ENCODE measurements at regions not wholly inside any gene's neighbourhood (a gene's known extent, or its start where the extent isn't known, plus 50 kb on each side); places are given as distances from the start of the nearest gene placed in this dataset.

DNA sequence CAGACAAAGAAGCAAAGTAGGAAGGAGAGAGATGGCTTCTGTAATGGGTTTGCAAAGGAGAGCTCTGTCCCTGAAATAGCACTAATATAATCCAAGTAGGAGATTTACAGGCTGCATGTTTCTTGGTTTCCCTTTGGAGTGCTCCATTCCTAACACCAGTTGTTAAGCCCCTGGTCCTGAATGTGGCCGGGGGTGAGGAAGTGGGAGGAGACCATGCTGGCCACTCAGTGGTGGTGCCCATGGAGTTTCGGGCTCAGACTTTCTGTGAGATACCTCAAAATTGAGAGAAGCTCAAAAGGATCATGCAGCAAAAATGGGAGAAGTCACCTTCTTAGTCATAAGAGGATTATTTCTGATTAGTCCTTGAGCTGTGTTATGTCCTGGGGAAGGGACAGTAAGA is 88.5 kb downstream of the DAD1 start:
- H3K4me1 ChIP-seq (ENCODE audit: control insufficient read depth in 4 of 4, insufficient read depth in 4 of 4, low read length in 3 of 4): no peaks in the 10 kb centered on the region
- no peaks in the 10 kb centered on the region for H3K27me3 ChIP-seq (ENCODE audit: control insufficient read depth in 4 of 4, insufficient read depth in 4 of 4, low read length in 3 of 4)
- no peak overlapping the region for H3K27ac ChIP-seq (ENCODE audit: low read depth in 1 of 2, low read length in 2 of 2)
- H3K9me3 ChIP-seq (ENCODE audit: control insufficient read depth in 4 of 4, low read length in 3 of 4): peaks cover 0 to 2% (median 0%) of the 10 kb centered on the region in 4 donors
- no peak overlapping the region for H3K9ac ChIP-seq (ENCODE audit: low read depth in 1 of 2, low read length in 2 of 2)
- WGBS: 68% methylated on average over 2 of the region's 2 CpGs
- no peak for DNase-seq (ENCODE audit: low spot score)
- no peak for TF ChIP-seq HNF4G (IDR thresholded peaks at IDR 0.05)
- no peak for TF ChIP-seq FOXA1 (IDR thresholded peaks at IDR 0.05)
- TF ChIP-seq RAD21 (IDR thresholded peaks at IDR 0.05): no peak
- TF ChIP-seq YY1 (IDR thresholded peaks at IDR 0.05): no peak
- TF ChIP-seq TAF1 (conservative IDR thresholded peaks at IDR 0.05): no peak
- no peak for TF ChIP-seq REST (IDR thresholded peaks at IDR 0.05)
- TF ChIP-seq EGR1 (IDR thresholded peaks at IDR 0.05; ENCODE audit: low read depth in 2 of 2): no peak
- H3K4me3 ChIP-seq (ENCODE audit: low read depth in 1 of 3, low read length in 3 of 3): no peak overlapping the region
- H3K36me3 ChIP-seq (ENCODE audit: control insufficient read depth in 4 of 4, insufficient read depth in 3 of 4, low read depth in 1 of 4, low read length in 3 of 4): no peaks in the 10 kb centered on the region

DNA sequence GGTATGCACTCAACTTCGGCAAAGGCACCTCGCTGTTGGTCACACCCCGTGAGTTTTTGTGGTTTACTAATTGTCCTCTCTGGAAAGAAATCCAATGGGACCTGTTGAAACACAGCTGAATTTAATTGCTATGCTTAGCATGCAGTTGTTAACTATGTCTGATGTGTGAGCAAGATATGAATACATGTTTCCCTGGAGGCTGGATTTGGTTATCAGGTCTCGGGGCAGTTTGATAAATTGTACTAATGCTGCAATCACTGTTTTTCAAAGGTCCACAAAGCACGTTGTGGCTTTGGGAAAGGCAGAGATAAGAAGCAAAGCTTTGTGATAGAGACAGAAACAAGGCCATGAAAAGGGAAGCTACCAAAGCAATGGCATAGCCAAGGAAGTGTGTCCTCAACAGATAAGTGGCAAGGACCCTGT is 91.3 kb downstream of the DAD1 start:
- Histone ChIP-seq H3K4me3 (ENCODE audit: low read depth in 1 of 3, low read length in 3 of 3) (no peak overlapping the region), H3K9me3 (ENCODE audit: control insufficient read depth in 4 of 4, low read length in 3 of 4) (peaks cover 0 to 2% (median 0%) of the 10 kb centered on the region in 4 donors), H3K27me3 (ENCODE audit: control insufficient read depth in 4 of 4, insufficient read depth in 4 of 4, low read length in 3 of 4) (no peaks in the 10 kb centered on the region), H3K36me3 (ENCODE audit: control insufficient read depth in 4 of 4, insufficient read depth in 3 of 4, low read depth in 1 of 4, low read length in 3 of 4) (no peaks in the 10 kb centered on the region), H3K4me1 (ENCODE audit: control insufficient read depth in 4 of 4, insufficient read depth in 4 of 4, low read length in 3 of 4) (no peaks in the 10 kb centered on the region), H3K27ac (ENCODE audit: low read depth in 1 of 2, low read length in 2 of 2) (no peak overlapping the region), H3K9ac (ENCODE audit: low read depth in 1 of 2, low read length in 2 of 2) (no peak overlapping the region)
- no peak for DNase-seq (ENCODE audit: low spot score)
- WGBS: 69% methylated on average over 5 of the region's 5 CpGs
- TF ChIP-seq YY1 (IDR thresholded peaks at IDR 0.05): no peak
- no peak for TF ChIP-seq ZBTB33 (IDR thresholded peaks at IDR 0.05)
- no peak for TF ChIP-seq SP1 (IDR thresholded peaks at IDR 0.05)
- TF ChIP-seq TAF1 (conservative IDR thresholded peaks at IDR 0.05): no peak
- no peak for TF ChIP-seq RAD21 (IDR thresholded peaks at IDR 0.05)
- TF ChIP-seq RXRA (IDR thresholded peaks at IDR 0.05): no peak
- TF ChIP-seq EGR1 (IDR thresholded peaks at IDR 0.05; ENCODE audit: low read depth in 2 of 2): no peak
- no peak for TF ChIP-seq HNF4G (IDR thresholded peaks at IDR 0.05)
- TF ChIP-seq, protein P1, sequence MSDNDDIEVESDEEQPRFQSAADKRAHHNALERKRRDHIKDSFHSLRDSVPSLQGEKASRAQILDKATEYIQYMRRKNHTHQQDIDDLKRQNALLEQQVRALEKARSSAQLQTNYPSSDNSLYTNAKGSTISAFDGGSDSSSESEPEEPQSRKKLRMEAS (IDR thresholded peaks at IDR 0.05): no peak
- TF ChIP-seq FOXA2 (IDR thresholded peaks at IDR 0.05): no peak
- TF ChIP-seq ATF3 (IDR thresholded peaks at IDR 0.05): no peak
- no peak for TF ChIP-seq CTCF (IDR thresholded peaks at IDR 0.05; ENCODE audit: low read depth, low read length, missing input control)
- TF ChIP-seq NR2F2 (IDR thresholded peaks at IDR 0.05): no peak

Data from liver (tissue), 8 donors.